SU-DHL-6 (cell line): ENCODE measurements at regions not wholly inside any gene's neighbourhood (a gene's known extent, or its start where the extent isn't known, plus 50 kb on each side); places are given as distances from the start of the nearest gene placed in this dataset.

Experiments
- CTCF ChIP-seq: fragments of 200-600 bp; sonication (generic); IDR thresholded peaks from one replicate; pipeline ENCODE4 v1.5.1; 2017; ENCODE audit warnings: antibody characterized with exemption, mild to moderate bottlenecking, low read length, moderate library complexity; ENCODE audit not compliant: insufficient read depth, poor library complexity, severe bottlenecking
- EZH2phosphoT487 ChIP-seq: fragments of 200-600 bp; sonication (generic), shearing (Covaris generic); conservative IDR thresholded peaks from 2 replicates; pipeline ENCODE4 v1.6.1; 2018; ENCODE audit warnings: mild to moderate bottlenecking, antibody characterized with exemption, low read length, moderate library complexity, mixed read lengths

- TF ChIP-seq CTCF (no peak), EZH2phosphoT487 (no peak)
Measured at GRCh38 chr1:82578086-82578726, 777.5 kb downstream of the ADGRL2 start.
